ENCODE measurements at regions not wholly inside any gene's neighbourhood (a gene's known extent, or its start where the extent isn't known, plus 50 kb on each side); places are given as distances from the start of the nearest gene placed in this dataset.

DNA sequence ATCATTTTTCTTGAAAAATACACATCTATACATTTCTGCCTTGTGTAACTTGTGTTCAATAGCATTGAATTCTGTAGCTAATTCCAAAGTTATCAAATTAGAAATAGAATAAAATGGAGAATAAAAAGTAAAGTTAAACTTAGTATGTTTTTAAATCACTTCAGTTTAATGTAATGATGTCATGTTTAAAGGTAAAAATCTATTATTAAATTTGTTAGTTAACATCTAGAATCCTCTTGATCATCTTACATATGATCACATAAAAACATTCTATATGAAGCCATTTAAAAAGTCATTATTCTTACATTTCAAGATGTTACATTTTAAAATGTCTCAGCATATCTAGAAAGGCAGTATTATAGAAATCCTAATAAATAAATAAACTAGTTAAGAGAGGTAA, 1163.2 kb downstream of the PLA2G4A start:
- TF ChIP-seq, protein P1, sequence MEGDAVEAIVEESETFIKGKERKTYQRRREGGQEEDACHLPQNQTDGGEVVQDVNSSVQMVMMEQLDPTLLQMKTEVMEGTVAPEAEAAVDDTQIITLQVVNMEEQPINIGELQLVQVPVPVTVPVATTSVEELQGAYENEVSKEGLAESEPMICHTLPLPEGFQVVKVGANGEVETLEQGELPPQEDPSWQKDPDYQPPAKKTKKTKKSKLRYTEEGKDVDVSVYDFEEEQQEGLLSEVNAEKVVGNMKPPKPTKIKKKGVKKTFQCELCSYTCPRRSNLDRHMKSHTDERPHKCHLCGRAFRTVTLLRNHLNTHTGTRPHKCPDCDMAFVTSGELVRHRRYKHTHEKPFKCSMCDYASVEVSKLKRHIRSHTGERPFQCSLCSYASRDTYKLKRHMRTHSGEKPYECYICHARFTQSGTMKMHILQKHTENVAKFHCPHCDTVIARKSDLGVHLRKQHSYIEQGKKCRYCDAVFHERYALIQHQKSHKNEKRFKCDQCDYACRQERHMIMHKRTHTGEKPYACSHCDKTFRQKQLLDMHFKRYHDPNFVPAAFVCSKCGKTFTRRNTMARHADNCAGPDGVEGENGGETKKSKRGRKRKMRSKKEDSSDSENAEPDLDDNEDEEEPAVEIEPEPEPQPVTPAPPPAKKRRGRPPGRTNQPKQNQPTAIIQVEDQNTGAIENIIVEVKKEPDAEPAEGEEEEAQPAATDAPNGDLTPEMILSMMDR (IDR thresholded peaks at IDR 0.05) = no peak
- TF ChIP-seq POLR2A (IDR thresholded peaks at IDR 0.05) = no peak

Data from right lobe of liver (tissue), 4 donors.